HCT116 (cell line): ENCODE measurements at regions not wholly inside any gene's neighbourhood (a gene's known extent, or its start where the extent isn't known, plus 50 kb on each side); places are given as distances from the start of the nearest gene placed in this dataset.

Experiments used
- ATAC-seq: fragments of 200-7000 bp; cut with Tn5 transposase; 2 replicates; pipeline ENCODE4 v1.9.1; 2020; ENCODE audit warnings: mild to moderate bottlenecking, moderate library complexity
- BruUV-seq: library from RNA; stranded (reverse); fragments of 400-500 nt; replicated peaks from 2 replicates; lab custom pipeline; 2021; lab: Mats Ljungman, UMichigan
- CTCF ChIA-PET: fragments of 300-600 bp; sonication (Branson Sonifier 250); formaldehyde crosslinking; loops from one replicate; lab custom pipeline; 2021; ENCODE audit warnings: antibody characterized with exemption; lab: Charles Lee
- POLR2A ChIA-PET: fragments of 300-600, 350-600 bp; sonication (Branson Sonifier 250); formaldehyde crosslinking; loops from one replicate; lab custom pipeline; 2021; ENCODE audit warnings: antibody characterized with exemption; lab: Charles Lee
- RAD21 ChIA-PET, 2 experiments: fragments of 300-600 bp; sonication (Branson Sonifier 250); formaldehyde crosslinking; loops; one replicate each; lab custom pipeline; 2023; ENCODE audit warnings: low total read pairs in 2 of 2; ENCODE audit not compliant: uncharacterized antibody in 2 of 2, unreplicated experiment in 2 of 2, low non-redundant PET in 1 of 2; lab: Charles Lee
- DNase-seq: peaks from one replicate; pipeline ENCODE4 v3.0.0-alpha.2; 2010; ENCODE audit warnings: low read depth, low spot score
- H2AFZ ChIP-seq: fragments of 200-600 bp; shearing (Covaris generic), sonication (generic); 2 replicates; pipeline ENCODE4 v1.6.1; 2017; ENCODE audit warnings: low read depth, mixed run types, mixed read lengths, antibody characterized with exemption, low read length; ENCODE audit not compliant: poor library complexity, severe bottlenecking
- H3K27ac ChIP-seq: 2 replicates; pipeline ENCODE4 v1.5.1; 2012; ENCODE audit warnings: low read depth, low read length
- H3K27me3 ChIP-seq: fragments of 200-600 bp; sonication (generic); 2 replicates; pipeline ENCODE4 v1.6.1; 2016; ENCODE audit warnings: mixed run types, low read length, mixed read lengths; ENCODE audit not compliant: insufficient read depth
- H3K36me3 ChIP-seq, 2 experiments: fragments of 200-500 bp in 1 of 2; fragments of 200-600 bp in 1 of 2; sonication (Bioruptor generic) in 1 of 2; sonication (generic) in 1 of 2; 2 replicates each; pipeline versions ENCODE4 v1.5.1 to v1.6.1; 2014 to 2016; ENCODE audit warnings: low read length in 2 of 2, inconsistent platforms in 1 of 2, mixed read lengths in 1 of 2, mixed run types in 1 of 2; ENCODE audit not compliant: insufficient read depth in 2 of 2, control insufficient read depth in 1 of 2
- H3K4me1 ChIP-seq, 2 experiments: fragments of 200-600 bp in 1 of 2; sonication (generic) in 1 of 2; 2 replicates each; pipeline versions ENCODE4 v1.5.1 to v1.6.1; 2012 to 2017; ENCODE audit warnings: low read length in 2 of 2, inconsistent platforms in 1 of 2, mild to moderate bottlenecking in 1 of 2, mixed read lengths in 1 of 2, mixed run types in 1 of 2, moderate library complexity in 1 of 2; ENCODE audit not compliant: insufficient read depth in 2 of 2, control insufficient read depth in 1 of 2
- H3K4me2 ChIP-seq: fragments of 200-600 bp; sonication (generic); 2 replicates; pipeline ENCODE4 v1.6.1; 2017; ENCODE audit warnings: mixed run types, low read length, mixed read lengths
- H3K4me3 ChIP-seq, 2 experiments: fragments of 200-600 bp in 1 of 2; sonication (generic) in 1 of 2; replicated peaks in 1 of 2; 2 replicates each; pipeline ENCODE4 v1.5.1; 2011 to 2016; ENCODE audit warnings: low read length in 2 of 2, control low read depth in 1 of 2, low read depth in 1 of 2, mild to moderate bottlenecking in 1 of 2, mixed read lengths in 1 of 2, mixed run types in 1 of 2
- H3K79me2 ChIP-seq: fragments of 200-600 bp; sonication (generic); 2 replicates; pipeline ENCODE4 v1.6.1; 2017; ENCODE audit warnings: mild to moderate bottlenecking, mixed run types, low read length, moderate library complexity, mixed read lengths; ENCODE audit not compliant: insufficient read depth
- H3K9ac ChIP-seq: fragments of 200-600 bp; sonication (generic); 2 replicates; pipeline ENCODE4 v1.6.1; 2016; ENCODE audit warnings: low read length, mixed read lengths
- H3K9me2 ChIP-seq: fragments of 200-600 bp; sonication (generic), shearing (Covaris generic); 2 replicates; pipeline ENCODE4 v1.6.1; 2017; ENCODE audit warnings: mixed run types, mild to moderate bottlenecking, moderate library complexity; ENCODE audit not compliant: insufficient read depth
- H3K9me3 ChIP-seq, 2 experiments: fragments of 200-500 bp in 1 of 2; fragments of 200-600 bp in 1 of 2; sonication (Bioruptor generic) in 1 of 2; sonication (generic) in 1 of 2; 2 replicates each; pipeline ENCODE4 v1.6.1; 2014 to 2017; ENCODE audit warnings: low read length in 2 of 2, mixed read lengths in 2 of 2, inconsistent platforms in 1 of 2, low read depth in 1 of 2, mild to moderate bottlenecking in 1 of 2, mixed run types in 1 of 2, moderate library complexity in 1 of 2; ENCODE audit not compliant: control insufficient read depth in 1 of 2, insufficient read depth in 1 of 2
- H4K20me1 ChIP-seq: fragments of 200-600 bp; sonication (generic), shearing (Covaris generic); 2 replicates; pipeline ENCODE4 v1.6.1; 2017; ENCODE audit warnings: mixed run types, mild to moderate bottlenecking, moderate library complexity; ENCODE audit not compliant: insufficient read depth
- ATF3 ChIP-seq: IDR thresholded peaks from 2 replicates; pipeline ENCODE4 v1.6.1; 2012
- CBX3 ChIP-seq: IDR thresholded peaks from 2 replicates; pipeline ENCODE4 v1.6.1; 2012; ENCODE audit warnings: low read depth
- CEBPB ChIP-seq: IDR thresholded peaks from 2 replicates; pipeline ENCODE4 v1.6.1; 2012; ENCODE audit warnings: low read depth
- EGR1 ChIP-seq: IDR thresholded peaks from 2 replicates; pipeline ENCODE4 v1.6.1; 2012; ENCODE audit warnings: low read depth
- ELF1 ChIP-seq: IDR thresholded peaks from 2 replicates; pipeline ENCODE4 v1.6.1; 2012; ENCODE audit warnings: low read depth, borderline replicate concordance
- EZH2 ChIP-seq: fragments of 200-600 bp; sonication (generic); IDR thresholded peaks from 2 replicates; pipeline ENCODE4 v1.6.1; 2017; ENCODE audit warnings: antibody characterized with exemption, mixed run types
- EZH2phosphoT487 ChIP-seq: fragments of 200-600 bp; IDR thresholded peaks from 2 replicates; pipeline ENCODE4 v1.6.1; 2018; ENCODE audit warnings: antibody characterized with exemption, borderline replicate concordance
- FOSL1 ChIP-seq: IDR thresholded peaks from 2 replicates; pipeline ENCODE4 v1.6.1; 2012; ENCODE audit warnings: low read depth
- JUND ChIP-seq: IDR thresholded peaks from 2 replicates; pipeline ENCODE4 v1.6.1; 2012
- MAX ChIP-seq: IDR thresholded peaks from 2 replicates; pipeline ENCODE4 v1.6.1; 2012
- POLR2A ChIP-seq: IDR thresholded peaks from 2 replicates; pipeline ENCODE4 v1.7.0; 2011; ENCODE audit warnings: borderline replicate concordance; ENCODE audit not compliant: insufficient read depth, insufficient read length; ENCODE audit errors: extremely low read depth
- POLR2AphosphoS5 ChIP-seq: IDR thresholded peaks from 2 replicates; pipeline ENCODE4 v1.6.1; 2011; ENCODE audit warnings: mild to moderate bottlenecking, low read depth, low read length, moderate library complexity
- RAD21 ChIP-seq: IDR thresholded peaks from 2 replicates; pipeline ENCODE4 v1.6.1; 2012; ENCODE audit warnings: low read depth, mild to moderate bottlenecking
- SIN3A ChIP-seq: IDR thresholded peaks from 2 replicates; pipeline ENCODE4 v1.6.1; 2012; ENCODE audit warnings: low read depth
- SP1 ChIP-seq: IDR thresholded peaks from 2 replicates; pipeline ENCODE4 v1.6.1; 2012; ENCODE audit warnings: low read depth
- SRF ChIP-seq: IDR thresholded peaks from 2 replicates; pipeline ENCODE4 v1.6.1; 2012; ENCODE audit warnings: low read depth
- YY1 ChIP-seq: IDR thresholded peaks from 2 replicates; pipeline ENCODE4 v1.6.1; 2011; ENCODE audit warnings: low read length, low read depth, moderate library complexity, mild to moderate bottlenecking; ENCODE audit not compliant: insufficient replicate concordance; ENCODE audit errors: extremely low read depth
- ZBTB33 ChIP-seq: IDR thresholded peaks from 2 replicates; pipeline ENCODE4 v1.6.1; 2011; ENCODE audit warnings: mild to moderate bottlenecking, low read length, moderate library complexity; ENCODE audit not compliant: insufficient replicate concordance; ENCODE audit errors: extremely low read depth
- ZFX ChIP-seq: fragments of 450-650 bp; IDR thresholded peaks from 2 replicates; pipeline ENCODE4 v1.6.1; 2017
- ZNF274 ChIP-seq: fragments of 200-500 bp; sonication (Bioruptor generic); IDR thresholded peaks from 2 replicates; pipeline ENCODE4 v1.6.1; 2014; ENCODE audit warnings: mild to moderate bottlenecking, low read depth, low read length, inconsistent platforms
- intact Hi-C: fragments of 100-400 bp; cut with micrococcal nuclease; formaldehyde crosslinking; loops from 2 replicates; pipeline ENCODE4 v1.10.0; 2022

- no peak for TF ChIP-seq MAX
- TF ChIP-seq, all 23 proteins: peak for 0
These were observed 866.3 kb downstream of the ROBO2 start (continued) for GRCh38 chr3:77906102-77906709.

- H3K27ac ChIP-seq, result no peak overlapping the region
- H3K9ac ChIP-seq, result no peak overlapping the region
- no peak overlapping the region for H3K4me3 ChIP-seq
- H3K9me2 ChIP-seq, result no peaks in the 10 kb centered on the region
- intact Hi-C loops, result no loop called here
- no peak overlapping the region for H2AFZ ChIP-seq
- no TSS peak for BruUV-seq
- ChIA-PET CTCF (no interaction called here), RAD21 (no interaction called here), POLR2A (no interaction called here)
- H3K36me3 ChIP-seq, result no peaks in the 10 kb centered on the region
- no peaks in the 10 kb centered on the region for H4K20me1 ChIP-seq
- H3K4me2 ChIP-seq, result no peak overlapping the region
- ATAC-seq (no peak), DNase-seq (no peak)
- H3K9me3 ChIP-seq, result peaks cover 0 to 27% of the 10 kb centered on the region in 2 experiments; a peak in 2 of 4 replicates
- no peaks in the 10 kb centered on the region for H3K4me1 ChIP-seq
- H3K79me2 ChIP-seq, result no peaks in the 10 kb centered on the region
- no peaks in the 10 kb centered on the region for H3K27me3 ChIP-seq
- TF ChIP-seq JUND, result no peak
- TF ChIP-seq CBX3, result no peak
- TF ChIP-seq ELF1, result no peak
- no peak for TF ChIP-seq ZFX
- TF ChIP-seq SP1, result no peak
- TF ChIP-seq SIN3A, result no peak
- TF ChIP-seq POLR2AphosphoS5, result no peak
- TF ChIP-seq SRF, result no peak
- no peak for TF ChIP-seq ATF3
- no peak for TF ChIP-seq POLR2A
- TF ChIP-seq EZH2phosphoT487, result no peak
- TF ChIP-seq CEBPB, result no peak
- no peak for TF ChIP-seq EZH2
- TF ChIP-seq FOSL1, result no peak
- TF ChIP-seq MAX, result no peak
- TF ChIP-seq YY1, result no peak
- no peak for TF ChIP-seq RAD21
- TF ChIP-seq ZNF274, result no peak
- TF ChIP-seq ZBTB33, result no peak
- no peak for TF ChIP-seq EGR1
- TF ChIP-seq, all 23 proteins: peak for 0
These were observed 873.8 kb downstream of the ROBO2 start for GRCh38 chr3:77913524-77914174.
